K562 (cell line): ENCODE measurements at regions not wholly inside any gene's neighbourhood (a gene's known extent, or its start where the extent isn't known, plus 50 kb on each side); places are given as distances from the start of the nearest gene placed in this dataset.
A peak's percentile ranks its signal among the peaks of the same experiment; 100 is the strongest.

Source experiments
- ATAC-seq: fragments of 200-7000 bp; cut with Tn5 transposase; 3 replicates; pipeline ENCODE4 v1.9.1; 2020; ENCODE audit warnings: moderate library complexity
- BruUV-seq: library from RNA; stranded (reverse); fragments of 400-500 nt; replicated peaks from 2 replicates; lab custom pipeline; 2021; lab: Mats Ljungman, UMichigan
- CTCF ChIA-PET: fragments of 300-600 bp; formaldehyde crosslinking; extraction: SDS; loops from one replicate; lab custom pipeline; 2021; ENCODE audit warnings: low intra/inter-chr PET ratio; lab: Yijun Ruan, JAX
- POLR2A ChIA-PET: fragments of 300-600, 350-650 bp; sonication (Branson Sonifier 250); formaldehyde crosslinking; extraction: SDS; loops from one replicate; lab custom pipeline; 2021; ENCODE audit warnings: antibody characterized with exemption, inconsistent platforms; lab: Yijun Ruan, JAX
- DNase-seq, 4 experiments: peaks; one replicate each; pipeline versions ENCODE4 v3.0.0 to v3.0.0-alpha.2; 2011 to 2018; ENCODE audit warnings: low spot score in 3 of 4, mixed read lengths in 3 of 4; ENCODE audit errors: extremely low read depth in 1 of 4
- FAIRE-seq: peaks from 2 replicates; lab custom pipeline; 2011; peaks lifted over from hg19 to GRCh38; lab: Jason Lieb, UNC
- H2AFZ ChIP-seq: 2 replicates; pipeline ENCODE4 v1.6.0; 2011; ENCODE audit warnings: low read depth, low read length, control low read depth, inconsistent platforms
- H3K27ac ChIP-seq: fragments of 200-600 bp; 3 replicates; pipeline ENCODE4 v1.8.0; 2011; ENCODE audit warnings: low read depth, mild to moderate bottlenecking, control low read depth, inconsistent platforms, low read length, moderate library complexity, mixed read lengths; ENCODE audit errors: extremely low read depth
- H3K27me3 ChIP-seq, 2 experiments: fragments of 300-600 bp in 1 of 2; 2 replicates in 1 of 2; 3 replicates in 1 of 2; pipeline versions ENCODE4 v1.6.0 to v1.8.0; 2011; ENCODE audit warnings: inconsistent platforms in 2 of 2, low read length in 2 of 2, mild to moderate bottlenecking in 1 of 2, mixed read lengths in 1 of 2, moderate library complexity in 1 of 2; ENCODE audit not compliant: control insufficient read depth in 2 of 2, insufficient read depth in 2 of 2
- H3K36me3 ChIP-seq: fragments of 300-600 bp; 3 replicates; pipeline ENCODE4 v1.8.0; 2011; ENCODE audit warnings: mild to moderate bottlenecking, low read length, inconsistent platforms; ENCODE audit not compliant: control insufficient read depth, insufficient read depth
- H3K4me1 ChIP-seq, 2 experiments: fragments of 200-600 bp in 1 of 2; replicated peaks in 1 of 2; 2 replicates in 1 of 2; 3 replicates in 1 of 2; pipeline versions ENCODE4 v1.5.1 to v1.8.0; 2011; ENCODE audit warnings: inconsistent platforms in 2 of 2, low read length in 2 of 2, mild to moderate bottlenecking in 1 of 2, mixed read lengths in 1 of 2, moderate library complexity in 1 of 2; ENCODE audit not compliant: control insufficient read depth in 2 of 2, insufficient read depth in 2 of 2
- H3K4me2 ChIP-seq: 2 replicates; pipeline ENCODE4 v1.6.1; 2011; ENCODE audit warnings: low read length, control low read depth, inconsistent platforms, mixed read lengths; ENCODE audit not compliant: insufficient read depth
- H3K4me3 ChIP-seq: fragments of 200-600 bp; sonication (generic), shearing (Covaris generic); 2 replicates; pipeline ENCODE4 v1.5.1; 2016; ENCODE audit warnings: control low read depth, inconsistent platforms
- H3K79me2 ChIP-seq: fragments of 200-600 bp; 3 replicates; pipeline ENCODE4 v1.8.0; 2011; ENCODE audit warnings: low read length, inconsistent platforms; ENCODE audit not compliant: control insufficient read depth, insufficient read depth
- H3K9ac ChIP-seq, 2 experiments: 2 replicates each; pipeline versions ENCODE4 v1.6.0 to v1.6.1; 2011; ENCODE audit warnings: low read depth in 2 of 2, low read length in 2 of 2, control low read depth in 1 of 2, inconsistent platforms in 1 of 2, mild to moderate bottlenecking in 1 of 2, mixed read lengths in 1 of 2; ENCODE audit not compliant: insufficient read depth in 1 of 2
- H3K9me1 ChIP-seq: one replicate; pipeline ENCODE4 v1.6.0; 2011; ENCODE audit warnings: inconsistent platforms, mild to moderate bottlenecking, low read length, moderate library complexity; ENCODE audit not compliant: control insufficient read depth, insufficient read depth
- H3K9me3 ChIP-seq: replicated peaks from 2 replicates; pipeline ENCODE4 v1.5.1; 2011; ENCODE audit warnings: low read depth, low read length, inconsistent platforms; ENCODE audit not compliant: control insufficient read depth, insufficient read depth
- H4K20me1 ChIP-seq: replicated peaks from 2 replicates; pipeline ENCODE4 v1.6.1; 2011; ENCODE audit warnings: low read length, inconsistent platforms, mixed read lengths; ENCODE audit not compliant: control insufficient read depth, insufficient read depth
- BCL6 ChIP-seq: fragments of 250-450 bp; sonication (Bioruptor Pico); IDR thresholded peaks from 2 replicates; pipeline ENCODE4 v1.4.0; 2020
- CTCF ChIP-seq, 3 experiments: IDR thresholded peaks in 2 of 3; conservative IDR thresholded peaks in 1 of 3; 2 replicates each; pipeline ENCODE4 v1.5.1; 2011 to 2012; ENCODE audit warnings: low read length in 3 of 3, mild to moderate bottlenecking in 3 of 3, control low read depth in 2 of 3, improper control_type of control experiment in 1 of 3, inconsistent platforms in 1 of 3, low read depth in 1 of 3, mixed read lengths in 1 of 3, moderate library complexity in 1 of 3; ENCODE audit not compliant: insufficient read depth in 2 of 3
- CTCFL ChIP-seq: IDR thresholded peaks from 2 replicates; pipeline ENCODE4 v1.6.1; 2011; ENCODE audit warnings: borderline replicate concordance, low read depth, mild to moderate bottlenecking, moderate library complexity, low read length; ENCODE audit not compliant: insufficient read depth, poor library complexity, severe bottlenecking
- GATAD2A ChIP-seq: fragments of 450-650 bp; IDR thresholded peaks from 2 replicates; pipeline ENCODE4 v1.6.1; 2017
- YY1 ChIP-seq, 3 experiments: IDR thresholded peaks; 2 replicates each; pipeline ENCODE4 v1.6.1; 2011; ENCODE audit warnings: low read length in 2 of 3, mild to moderate bottlenecking in 2 of 3, moderate library complexity in 2 of 3, borderline replicate concordance in 1 of 3, control low read depth in 1 of 3, low read depth in 1 of 3; ENCODE audit not compliant: insufficient read depth in 3 of 3, insufficient replicate concordance in 2 of 3, control insufficient read depth in 1 of 3, insufficient read length in 1 of 3; ENCODE audit errors: extremely low read depth in 1 of 3
- ZNF316 ChIP-seq: fragments of 450-650 bp; IDR thresholded peaks from 2 replicates; pipeline ENCODE4 v1.6.1; 2016
- WGBS: fragments of 100-300 bp; shearing (Covaris generic); methylation state at CpG from one replicate; pipeline ENCODE4 v1.1.6; 2016; ENCODE audit warnings: low coverage, mixed read lengths; ENCODE audit not compliant: insufficient coverage; ENCODE audit errors: missing lambda C conversion rate; 5-methylcytosine and 5-hydroxymethylcytosine counted together
- in situ Hi-C: fragments of 300-500 bp; cut with MboI; formaldehyde crosslinking; loops from 4 replicates; pipeline ENCODE4 v1.15.0; 2018; ENCODE audit warnings: inconsistent platforms, mixed read lengths
- intact Hi-C: fragments of 100-400 bp; cut with micrococcal nuclease; formaldehyde crosslinking; loops from 2 replicates; pipeline ENCODE4 v1.14.2; 2022

- no TSS peak for BruUV-seq
These were observed 157.8 kb upstream of the TSHZ2 start for GRCh38 chr20:52814371-52814770.

GRCh38 chr20:52812231-52812847 is 159.8 kb upstream of the TSHZ2 start:
- H3K4me2 ChIP-seq: no peak overlapping the region
- no peak for FAIRE-seq
- H3K27me3 ChIP-seq: no peaks in the 10 kb centered on the region
- H4K20me1 ChIP-seq: no peaks in the 10 kb centered on the region
- H3K4me3 ChIP-seq: no peak overlapping the region
- ATAC-seq: 0 out of 3 replicates have a peak, but pooled peaks have one; percentile 54
- no peaks in the 10 kb centered on the region for H3K36me3 ChIP-seq
- no peak overlapping the region for H3K9ac ChIP-seq
- H2AFZ ChIP-seq: no peak overlapping the region
- DNase-seq: peak; percentile 4 to 15 (median 11)
- in situ Hi-C loops (no loop called here), intact Hi-C loops (no loop called here)
- peak in 1 of 3 experiments; percentile 27 for TF ChIP-seq YY1 (IDR thresholded peaks at IDR 0.05; ENCODE audit: borderline replicate concordance in 1 of 3, control insufficient read depth in 1 of 3, extremely low read depth in 1 of 3, insufficient read depth in 3 of 3, insufficient read length in 1 of 3, insufficient replicate concordance in 2 of 3, low read depth in 1 of 3, low read length in 2 of 3)
- TF ChIP-seq ZNF316: no peak
- no peak for TF ChIP-seq BCL6 (CRISPR knock-in tag)
- TF ChIP-seq CTCF (IDR thresholded peaks at IDR 0.05 in 2 of 3, conservative IDR thresholded peaks at IDR 0.05 in 1 of 3; ENCODE audit: insufficient read depth in 2 of 3, low read depth in 1 of 3, low read length in 3 of 3): 0 out of 6 replicates have a peak, but pooled peaks of 1 of the 3 experiments have one; percentile 17
- TF ChIP-seq CTCFL: peak; percentile 64
- WGBS: 0% methylated on average over 4 of the region's 4 CpGs
- H3K4me1 ChIP-seq: no peaks in the 10 kb centered on the region
- no peak overlapping the region for H3K27ac ChIP-seq
- H3K9me3 ChIP-seq: no peaks in the 10 kb centered on the region
- no peaks in the 10 kb centered on the region for H3K9me1 ChIP-seq
- POLR2A ChIA-PET: no interaction called here
- no peaks in the 10 kb centered on the region for H3K79me2 ChIP-seq
- CTCF ChIA-PET: no interaction called here
- BruUV-seq: no TSS peak

More at GRCh38 chr20:52814371-52814770, 157.8 kb upstream of the TSHZ2 start:
- no peaks in the 10 kb centered on the region for H3K79me2 ChIP-seq
- H3K9me3 ChIP-seq: no peaks in the 10 kb centered on the region
- no peak overlapping the region for H2AFZ ChIP-seq
- no peaks in the 10 kb centered on the region for H3K9me1 ChIP-seq
- ATAC-seq (no peak), FAIRE-seq (no peak), DNase-seq (no peak)
- H3K9ac ChIP-seq: no peak overlapping the region
- TF ChIP-seq GATAD2A: no peak
- H3K4me3 ChIP-seq: no peak overlapping the region
- no peak overlapping the region for H3K4me2 ChIP-seq
- H4K20me1 ChIP-seq: no peaks in the 10 kb centered on the region
- intact Hi-C loops: no loop called here
- in situ Hi-C loops: no loop called here
- no peaks in the 10 kb centered on the region for H3K36me3 ChIP-seq
- no peaks in the 10 kb centered on the region for H3K4me1 ChIP-seq
- POLR2A ChIA-PET: interaction anchor here (0.5 kb wide), 1 partner anchor 374 kb away, joined by 3 read pairs; no protein-coding TSS in a partner anchor
- 0% methylated on average over 2 of the region's 2 CpGs for WGBS
- H3K27me3 ChIP-seq: no peaks in the 10 kb centered on the region
- CTCF ChIA-PET: no interaction called here
- no peak overlapping the region for H3K27ac ChIP-seq
